ENCODE measurements at regions not wholly inside any gene's neighbourhood (a gene's known extent, or its start where the extent isn't known, plus 50 kb on each side); places are given as distances from the start of the nearest gene placed in this dataset.
"Not testable (repeated sequence)": the region's sequence is repeated elsewhere in the genome, so short reads cannot be mapped to it uniquely, and the experiment has no call there.

DNA sequence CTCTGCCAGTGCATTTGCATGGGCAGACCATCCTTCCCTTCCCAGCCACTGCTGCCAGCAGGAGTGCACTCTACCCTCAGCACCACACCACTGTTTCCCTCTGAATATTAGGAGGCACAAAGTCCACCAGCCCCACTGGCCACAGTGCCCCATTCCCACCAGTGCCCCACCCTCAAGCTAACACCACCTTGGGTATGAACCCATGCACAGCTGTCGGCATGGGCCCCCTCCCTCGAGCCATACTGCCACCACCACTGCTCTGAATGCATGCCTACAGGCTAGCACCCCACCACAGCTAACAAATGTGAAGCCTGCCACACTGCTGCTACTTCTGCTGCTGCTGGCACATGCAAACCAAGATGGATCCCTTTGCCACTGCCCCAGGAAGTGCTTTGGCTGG is 810.4 kb downstream of the TRAM1L1 start:
- no peak for DNase-seq

DNA sequence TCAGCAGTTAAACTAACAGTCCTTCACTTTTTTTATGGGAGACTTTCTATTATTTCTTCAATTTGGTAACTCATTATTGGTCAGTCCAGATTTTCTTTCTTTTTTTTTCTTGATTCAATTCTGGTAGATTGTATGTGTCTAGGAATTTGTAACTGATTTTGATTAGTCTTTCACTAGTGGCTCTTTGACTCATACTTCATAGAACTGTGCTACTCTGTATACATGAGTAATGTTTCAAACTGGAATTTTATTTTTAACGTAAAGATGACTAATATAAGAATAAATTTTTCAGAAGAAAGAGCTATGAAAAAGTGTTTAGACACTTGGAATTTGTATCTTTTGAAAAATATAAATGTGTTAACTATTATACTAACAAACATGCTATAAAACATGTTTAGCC is 813.0 kb downstream of the TRAM1L1 start:
- no peak for DNase-seq

DNA sequence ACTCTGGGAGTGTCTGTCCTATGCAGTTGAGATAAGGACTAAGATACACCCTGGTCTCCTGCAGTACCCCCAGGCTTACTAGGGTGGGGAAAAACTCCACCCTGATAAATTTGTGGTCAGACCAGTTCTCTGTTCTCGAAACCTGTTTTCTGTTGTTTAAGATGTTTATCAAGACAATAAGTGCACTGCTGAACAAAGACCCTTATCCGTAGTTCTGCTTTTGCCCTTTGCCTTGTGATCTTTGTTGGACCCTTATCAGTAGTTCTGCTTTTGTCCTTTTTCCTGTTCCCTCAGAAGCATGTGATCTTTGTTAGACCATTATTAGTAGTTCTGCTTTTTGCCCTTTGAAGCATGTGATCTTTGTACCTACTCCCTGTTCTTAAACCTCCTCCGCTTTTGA is 824.4 kb downstream of the TRAM1L1 start:
- not testable (repeated sequence) for DNase-seq

DNA sequence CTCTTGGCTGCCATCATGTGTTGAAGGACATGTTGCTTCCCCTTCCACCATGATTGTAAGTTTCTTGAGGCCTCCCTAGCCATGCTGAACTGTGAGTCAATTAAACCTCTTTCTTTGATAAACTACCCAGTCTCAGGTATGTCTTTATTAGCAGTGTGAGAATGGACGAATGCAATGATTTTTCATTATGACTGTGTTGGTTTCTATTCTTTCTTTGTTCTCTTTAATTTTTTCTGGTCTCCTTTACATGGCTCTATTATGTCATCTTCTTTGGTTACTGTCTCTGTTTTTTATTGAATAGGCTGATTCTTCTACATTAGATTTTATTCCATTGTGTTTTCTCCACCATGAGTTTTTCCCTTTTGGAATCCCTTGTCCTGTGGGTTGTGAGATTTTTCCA is 840.6 kb downstream of the TRAM1L1 start:
- DNase-seq: no peak

DNA sequence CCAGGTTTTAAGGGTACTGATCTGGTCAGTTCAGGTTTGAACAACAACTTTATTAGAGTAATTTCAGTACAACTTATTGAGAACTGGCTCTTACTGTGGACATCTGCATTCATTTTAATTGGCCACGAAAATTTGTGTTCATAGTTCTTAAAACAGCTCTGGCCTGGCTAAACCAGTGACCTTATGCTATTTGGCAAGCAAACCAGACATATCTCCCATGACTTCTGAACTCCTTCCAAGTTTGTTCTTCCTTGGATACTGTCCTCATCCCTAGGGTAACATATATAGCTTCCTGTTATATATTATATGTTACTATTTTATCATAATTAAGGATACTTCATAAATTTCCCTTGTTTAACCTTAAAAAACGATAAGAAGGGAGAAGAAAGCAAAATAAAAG is 841.9 kb downstream of the TRAM1L1 start:
- DNase-seq: no peak

DNA sequence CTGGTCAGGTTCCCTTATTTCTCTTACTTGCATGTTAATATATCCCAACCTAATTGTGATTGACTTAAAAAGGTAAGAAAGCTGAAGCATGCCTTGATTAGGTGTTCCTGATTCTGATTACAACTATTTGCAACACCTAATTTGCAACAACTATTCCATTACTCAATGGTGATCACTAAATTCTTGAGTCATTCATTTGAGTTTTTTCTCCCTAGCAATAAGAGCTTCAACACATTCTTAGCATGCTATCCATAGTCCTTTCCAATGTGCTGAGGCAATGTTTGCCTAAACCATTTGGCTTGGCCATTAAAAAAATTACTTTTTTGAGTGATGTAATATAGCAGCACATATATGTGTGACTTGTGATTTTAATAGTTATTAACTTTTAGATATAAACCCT is 851.4 kb downstream of the TRAM1L1 start:
- no peak for DNase-seq

DNA sequence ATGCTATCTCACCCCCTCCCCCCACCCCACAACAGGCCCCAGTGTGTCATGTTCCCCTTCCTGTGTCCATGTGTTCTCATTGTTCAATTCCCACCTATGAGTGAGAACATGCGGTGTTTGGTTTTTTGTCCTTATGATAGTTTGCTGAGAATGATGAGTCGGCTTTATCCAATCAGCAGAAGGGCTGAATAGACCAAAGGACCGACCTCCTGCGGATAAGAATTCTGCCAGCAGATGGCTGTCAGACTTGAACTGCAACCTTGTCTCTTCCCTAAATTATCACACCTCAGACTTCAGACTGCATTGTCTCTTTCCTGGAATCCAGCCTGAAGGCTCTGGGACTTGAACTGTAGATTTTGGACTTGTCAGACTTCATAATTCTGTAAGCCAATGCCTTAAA is 853.4 kb downstream of the TRAM1L1 start:
- not testable (repeated sequence) for DNase-seq

DNA sequence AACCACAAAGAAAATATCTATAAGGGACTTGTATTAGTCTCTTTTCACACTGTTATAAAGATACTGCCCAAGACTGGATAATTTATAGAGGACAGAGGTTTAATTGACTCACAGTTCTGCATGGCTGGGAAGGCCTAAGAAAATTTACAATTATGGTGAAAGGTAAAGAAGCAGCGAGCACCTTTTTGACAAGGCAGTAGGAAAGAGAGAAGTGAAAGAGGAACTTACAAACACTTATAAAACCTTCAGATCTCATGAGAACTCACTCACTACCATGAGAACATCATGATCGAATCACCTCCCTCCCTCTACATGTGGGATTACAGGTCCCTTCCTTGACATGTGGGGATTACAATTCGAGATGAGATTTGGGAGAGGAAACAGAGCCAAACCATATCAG is 856.0 kb downstream of the TRAM1L1 start:
- DNase-seq: no peak

DNA sequence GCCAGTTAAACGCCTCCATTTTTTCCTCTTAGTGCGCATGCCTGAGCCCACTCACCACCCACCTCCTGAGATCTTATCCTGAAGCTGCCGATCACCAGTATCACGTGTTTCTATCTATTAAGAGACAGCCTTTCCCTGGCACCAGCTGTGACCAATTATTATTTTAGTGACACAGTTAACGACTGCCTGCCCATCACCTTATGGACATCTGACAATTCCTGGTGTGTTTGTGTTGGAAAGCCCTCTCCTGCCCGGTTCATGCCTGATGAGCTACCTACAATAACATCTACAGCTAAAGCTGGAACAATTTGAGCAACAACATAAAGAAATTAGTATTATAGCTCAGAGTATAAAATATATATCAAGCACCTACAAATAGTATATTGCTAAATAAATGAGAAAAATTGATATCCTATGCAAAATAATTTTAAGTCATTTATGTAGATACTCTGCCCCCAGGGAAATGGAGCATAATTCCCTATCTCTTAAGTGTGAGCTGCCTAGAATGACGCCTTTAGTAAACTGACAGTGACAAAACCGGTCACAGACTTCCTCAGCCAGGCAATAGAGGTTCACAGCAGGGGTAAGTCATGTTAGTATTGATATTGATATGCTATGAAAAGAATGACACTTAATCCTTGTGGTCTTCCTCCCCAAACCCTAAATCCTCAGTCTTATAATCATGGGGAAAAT is 862.2 kb downstream of the TRAM1L1 start:
- no peak for DNase-seq

DNA sequence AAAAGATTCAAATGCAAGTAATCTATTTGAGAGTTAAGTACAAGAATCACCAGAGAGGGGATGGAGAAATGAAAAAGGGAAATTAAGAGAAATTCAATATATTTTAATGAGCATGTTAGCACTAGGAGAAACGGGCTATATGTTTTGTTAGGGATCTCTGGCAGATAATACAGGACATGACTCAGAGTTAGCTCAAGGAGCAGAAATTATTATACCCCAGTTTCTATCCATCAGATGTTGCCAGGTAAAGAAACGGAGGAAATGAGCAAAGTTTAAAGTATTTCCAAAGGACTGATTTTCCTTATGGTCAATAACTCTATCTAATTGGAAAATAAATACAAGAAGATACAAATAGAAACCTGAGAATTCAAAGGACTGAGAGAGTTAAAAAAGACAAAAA is 867.6 kb downstream of the TRAM1L1 start:
- no peak for DNase-seq

DNA sequence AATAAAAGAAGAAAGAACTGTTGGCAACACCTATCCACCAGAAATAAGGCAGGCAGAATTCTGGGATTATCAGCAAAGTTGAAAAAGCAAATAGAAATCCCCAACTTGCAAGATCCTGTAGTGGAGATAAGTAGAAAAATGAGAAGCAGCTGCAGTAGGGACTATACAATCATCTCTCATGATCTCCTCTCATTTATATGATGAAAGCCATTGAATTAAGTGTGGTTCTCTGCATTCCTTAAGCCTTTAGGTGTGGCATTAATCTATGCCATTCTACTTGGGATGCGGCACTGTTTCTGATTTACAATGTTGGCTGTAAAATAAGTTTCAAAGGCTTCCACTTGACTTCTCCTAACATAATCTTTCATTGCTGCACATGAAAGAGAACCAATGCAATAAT is 869.8 kb downstream of the TRAM1L1 start:
- no peak for DNase-seq

DNA sequence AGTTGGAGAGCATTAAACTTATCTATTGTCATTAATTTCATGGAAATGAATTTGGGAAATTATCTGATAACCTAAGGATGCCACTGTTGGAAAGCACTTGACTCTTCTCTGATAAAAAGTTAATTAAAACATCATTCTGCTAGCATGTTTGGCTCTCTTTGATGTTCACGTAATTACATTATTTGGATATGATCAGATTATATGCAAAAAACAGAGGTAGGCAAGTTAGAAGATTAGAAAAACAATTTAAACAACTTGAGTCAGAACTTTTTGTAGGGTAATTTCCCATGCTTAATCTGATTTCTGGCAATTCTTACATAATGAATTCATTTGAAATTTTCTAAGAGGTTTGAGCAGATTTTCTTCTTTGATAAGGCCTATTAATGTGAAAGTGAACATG is 882.9 kb downstream of the TRAM1L1 start:
- no peak for DNase-seq

DNA sequence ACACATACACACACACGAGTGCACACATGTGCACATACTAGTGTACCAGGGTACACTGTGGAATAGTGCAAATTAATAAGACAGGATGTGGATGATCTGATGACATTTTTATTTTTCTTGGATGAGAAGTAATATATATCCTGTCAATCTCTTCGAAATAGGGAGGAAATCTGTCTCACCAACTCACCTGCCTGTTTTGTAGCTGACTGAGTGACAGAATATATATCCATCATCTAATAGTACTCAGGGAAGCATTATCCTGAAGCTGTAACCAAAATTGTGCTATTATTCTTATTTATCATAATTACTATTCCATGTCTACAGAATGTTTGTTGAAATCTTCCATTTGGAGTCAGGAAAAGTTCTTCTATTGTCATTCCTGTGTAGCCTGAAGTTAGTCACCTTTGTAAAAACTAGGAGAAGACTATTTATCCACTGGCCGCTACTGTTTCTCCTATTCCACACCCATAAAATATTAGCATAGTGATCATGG is 888.0 kb downstream of the TRAM1L1 start:
- DNase-seq: no peak

DNA sequence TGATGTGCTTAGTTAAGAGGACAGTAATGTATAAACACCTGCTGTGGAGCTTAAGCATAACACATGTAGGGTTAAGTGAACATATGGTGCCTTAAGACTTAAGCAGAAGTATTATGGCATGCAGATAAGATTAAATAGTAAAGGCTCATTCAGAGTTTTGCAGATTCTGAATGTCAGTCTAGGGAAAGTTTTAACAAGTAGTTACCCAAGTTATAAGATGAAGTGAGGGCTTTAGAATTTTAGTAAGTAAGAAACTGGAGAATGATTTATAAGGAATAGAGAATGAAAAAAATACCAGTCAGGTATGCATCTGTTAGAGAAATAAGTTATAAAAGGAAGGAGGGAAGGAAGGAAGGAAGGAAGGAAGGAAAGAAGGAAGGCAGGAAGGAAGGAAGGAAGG is 902.1 kb downstream of the TRAM1L1 start:
- no peak for DNase-seq

DNA sequence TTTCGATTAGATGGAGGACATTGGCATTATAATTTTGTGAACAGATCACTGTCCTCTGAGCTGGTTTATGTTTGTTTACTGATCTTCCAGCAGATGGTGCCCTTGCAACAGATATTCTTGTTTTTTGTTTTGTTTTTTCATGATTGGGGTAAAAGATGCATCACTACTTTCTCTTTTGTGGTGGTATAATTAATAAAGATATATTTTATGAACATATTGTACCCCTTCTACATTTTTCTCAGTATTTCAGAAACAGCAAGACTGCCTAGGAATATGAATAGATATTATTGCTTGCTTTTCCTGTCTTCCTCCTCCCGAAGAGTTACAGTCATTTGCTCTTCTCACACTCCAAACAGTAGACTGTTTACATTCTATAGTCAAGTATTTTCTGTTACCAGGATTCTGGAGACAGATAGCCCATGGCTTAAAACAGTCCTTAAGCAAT is 905.2 kb downstream of the TRAM1L1 start:
- no peak for DNase-seq

DNA sequence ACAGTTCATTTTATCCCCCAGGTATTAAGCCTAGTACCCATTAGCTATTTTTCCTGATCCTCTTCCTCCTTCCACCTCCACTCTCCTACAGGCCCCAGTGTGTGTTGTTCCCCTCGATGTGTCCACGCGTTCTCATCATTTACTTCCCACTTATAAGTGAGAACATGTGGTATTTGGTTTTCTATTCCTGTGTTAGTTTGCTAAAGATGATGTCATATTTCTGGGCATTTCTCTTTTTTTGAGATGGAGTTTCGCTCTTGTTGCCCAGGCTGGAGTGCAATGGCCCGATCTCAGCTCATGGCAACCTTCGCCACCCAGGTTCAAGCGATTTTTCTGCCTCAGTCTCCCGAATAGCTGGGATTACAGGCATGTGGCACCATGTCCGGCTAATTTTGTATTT is 934.0 kb downstream of the TRAM1L1 start:
- DNase-seq: not testable (repeated sequence)

DNA sequence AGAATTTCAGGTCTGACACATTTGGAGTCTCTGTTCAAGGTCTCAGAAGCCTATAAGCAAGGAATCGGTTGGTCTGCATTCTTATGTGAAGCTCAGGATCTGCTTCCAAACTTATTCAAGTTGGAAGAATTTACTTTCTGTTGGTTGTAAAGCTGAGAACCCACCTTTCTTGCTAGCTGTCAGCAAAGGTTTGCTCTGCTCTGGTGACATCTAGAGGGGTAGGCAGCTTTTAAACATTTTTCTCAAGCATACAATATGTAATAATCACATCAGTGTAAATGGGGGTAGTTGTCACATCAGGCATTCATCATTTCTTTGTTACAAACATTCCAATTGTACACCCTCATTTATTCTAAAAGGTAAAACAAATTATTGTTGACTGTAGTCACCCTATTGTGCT is 935.2 kb downstream of the TRAM1L1 start:
- DNase-seq: no peak

DNA sequence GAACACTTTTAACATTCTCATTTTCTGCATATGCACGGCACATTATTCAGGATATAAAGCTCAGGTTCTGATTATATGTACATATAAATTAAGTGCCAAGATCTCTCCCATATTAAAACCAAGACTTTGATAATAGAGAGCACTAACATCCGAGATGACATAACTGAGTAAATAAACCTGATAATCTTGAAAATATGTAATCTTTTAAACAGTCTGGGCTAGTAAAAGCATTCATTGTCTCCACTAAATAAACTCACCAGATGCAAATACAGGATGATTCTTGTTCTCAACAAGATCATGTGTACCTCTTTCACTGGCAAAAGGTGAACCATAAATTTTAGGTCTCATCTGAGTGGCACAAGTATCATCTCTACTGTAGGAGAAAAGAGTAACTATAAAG is 942.2 kb downstream of the TRAM1L1 start:
- no peak for DNase-seq

DNA sequence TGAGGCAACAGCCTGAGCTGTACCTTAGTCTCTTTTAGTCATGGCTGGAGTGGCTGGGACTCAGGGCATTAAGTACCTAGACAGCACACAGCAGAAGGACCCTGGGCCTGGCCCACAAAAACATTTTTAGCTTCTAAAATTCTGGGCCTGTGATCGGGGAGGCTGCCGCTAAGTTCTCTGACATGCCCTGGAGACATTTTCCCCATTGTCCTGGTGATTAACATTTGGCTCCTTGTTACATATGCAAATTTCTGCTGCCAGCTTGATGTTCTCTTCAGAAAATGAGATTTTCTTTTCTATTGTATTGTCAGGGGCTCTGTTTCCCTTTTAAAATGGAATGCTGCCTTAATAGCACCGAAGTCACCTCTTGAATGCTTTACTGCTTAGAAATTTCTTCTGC is 952.4 kb downstream of the TRAM1L1 start:
- DNase-seq: no peak

DNA sequence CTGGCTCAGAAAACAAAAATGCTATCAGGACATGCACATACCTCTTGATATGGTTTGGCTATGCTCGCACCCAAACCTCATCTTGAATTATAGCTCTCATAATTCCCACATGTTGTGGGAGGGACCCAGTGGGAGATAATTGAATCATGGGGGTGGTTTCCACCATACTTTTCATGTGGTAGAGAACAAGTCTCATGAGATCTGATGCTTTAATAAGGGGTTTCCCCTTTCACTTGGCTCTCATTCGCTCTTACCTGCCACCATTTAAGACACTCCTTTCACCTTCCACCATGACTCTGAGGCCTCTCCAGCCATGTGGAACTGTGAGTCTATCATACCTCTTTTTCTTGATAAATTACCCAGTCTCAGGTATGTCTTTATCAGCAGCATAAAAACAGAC is 958.6 kb downstream of the TRAM1L1 start:
- DNase-seq: no peak

DNA sequence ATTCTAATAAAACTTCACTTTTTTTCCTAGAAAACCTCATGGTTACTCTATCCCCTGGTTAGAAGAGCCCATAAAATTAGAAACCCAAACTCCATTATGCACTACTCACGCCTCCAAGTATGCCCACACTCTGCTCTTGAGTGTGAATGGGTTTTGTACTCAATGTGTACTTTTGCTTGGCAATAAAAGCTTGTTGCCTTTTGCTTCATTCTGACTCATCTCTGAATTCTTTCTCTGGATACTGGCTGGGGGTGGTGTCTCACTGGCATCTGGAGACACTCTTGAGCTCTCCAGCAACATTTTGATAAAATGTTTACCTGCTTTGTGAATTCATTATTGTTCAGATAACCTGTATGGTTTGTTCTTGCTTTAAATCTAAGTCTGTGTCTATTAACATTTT is 963.3 kb downstream of the TRAM1L1 start:
- DNase-seq: no peak

DNA sequence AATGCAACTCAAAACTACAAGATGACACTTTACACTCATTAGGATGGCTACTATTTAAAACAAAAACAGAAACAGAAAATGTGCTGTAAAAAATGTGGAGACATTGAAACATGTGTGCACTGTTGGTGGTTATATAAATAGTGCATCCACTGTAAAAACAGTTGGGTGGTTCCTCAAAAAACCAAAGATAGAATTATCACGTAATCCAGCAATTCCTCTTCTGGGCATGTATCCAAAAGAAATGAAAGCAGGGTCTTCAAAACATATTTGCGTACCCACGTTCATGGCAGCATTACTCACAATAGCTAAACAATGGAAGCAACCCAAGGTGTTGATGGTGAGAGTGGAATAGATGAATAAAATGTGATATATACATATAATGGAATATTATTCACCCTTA is 967.2 kb downstream of the TRAM1L1 start:
- no peak for DNase-seq

DNA sequence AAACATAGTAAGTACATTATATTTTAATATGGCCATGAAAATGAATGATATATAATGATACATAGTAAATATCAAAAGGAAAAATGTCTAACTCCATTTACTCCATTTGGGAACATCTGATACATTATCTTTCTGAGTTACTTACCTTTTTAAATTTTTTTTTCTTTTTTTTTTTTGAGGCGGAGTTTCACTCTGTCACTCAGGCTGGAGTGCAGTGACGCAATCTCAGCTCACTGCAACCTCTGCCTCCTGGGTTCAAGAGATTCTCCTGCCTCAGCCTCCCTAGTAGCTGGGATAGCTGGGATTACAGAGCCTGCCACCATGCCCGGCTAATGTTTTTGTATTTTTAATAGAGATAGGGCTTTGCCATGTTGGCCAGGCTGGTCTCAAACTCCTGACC is 972.5 kb downstream of the TRAM1L1 start:
- not testable (repeated sequence) for DNase-seq

DNA sequence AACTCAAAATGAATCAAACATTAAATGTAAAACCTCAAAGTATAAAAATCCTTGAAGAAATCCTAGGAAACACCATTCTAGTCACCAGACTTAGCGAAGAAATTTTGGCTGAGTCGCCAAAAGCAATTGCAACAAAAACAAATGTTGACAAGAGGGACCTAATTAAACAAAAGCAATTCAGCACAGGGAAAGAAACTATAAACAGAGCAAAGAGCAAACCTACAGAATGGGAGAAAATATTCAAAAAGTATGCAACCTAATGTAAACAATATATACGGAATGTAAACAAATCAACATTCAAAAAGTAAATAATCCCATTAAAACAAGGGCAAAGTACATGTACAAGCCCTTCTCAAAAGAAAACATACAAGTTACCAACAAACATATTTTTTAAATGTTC is 974.7 kb downstream of the TRAM1L1 start:
- no peak for DNase-seq

DNA sequence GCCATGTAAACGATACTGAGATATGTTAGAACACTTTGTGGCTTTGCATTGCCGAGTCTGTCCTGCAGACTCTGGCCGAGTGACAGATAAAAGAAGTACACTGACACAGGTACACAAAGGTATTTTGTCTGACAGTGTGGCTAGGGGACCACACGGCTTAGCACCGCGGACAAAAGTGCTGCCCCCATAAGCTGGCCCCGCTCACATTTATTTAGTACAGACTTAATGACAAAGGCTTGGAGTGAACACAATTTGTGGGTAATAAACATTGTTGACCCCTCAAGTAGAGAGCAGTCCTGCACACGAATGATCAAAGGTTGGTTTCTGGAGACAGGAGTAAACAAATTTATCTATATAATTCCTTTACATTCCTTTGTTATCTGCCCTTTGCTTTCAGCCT is 976.8 kb downstream of the TRAM1L1 start:
- no peak for DNase-seq

All from NCI-H187 treated with DMSO at 0.1 percent for 48 hours (cell line).